ENCODE measurements at regions not wholly inside any gene's neighbourhood (a gene's known extent, or its start where the extent isn't known, plus 50 kb on each side); places are given as distances from the start of the nearest gene placed in this dataset.

- Mint-ChIP-seq H3K9me3 (peaks cover 0 to 1% (median 0%) of the 10 kb centered on the region in 7 donors), H3K4me1 (peaks cover 23% of the 10 kb centered on the region), H3K4me3 (no peak overlapping the region), H3K27ac (no peak overlapping the region), H3K27me3 (ENCODE audit: low read depth in 3 of 3) (peaks cover 0 to 7% (median 0%) of the 10 kb centered on the region in 3 donors), H3K36me3 (no peaks in the 10 kb centered on the region)
- H3K79me2 ChIP-seq (ENCODE audit: insufficient read depth, low read length) = no peaks in the 10 kb centered on the region
- H3K9me3 ChIP-seq (replicated peaks in 1 of 2; ENCODE audit: control insufficient read depth in 1 of 2, insufficient read depth in 1 of 2, low read length in 2 of 2) = no peaks in the 10 kb centered on the region
- H3K27me3 ChIP-seq (ENCODE audit: control insufficient read depth in 2 of 2, insufficient read depth in 2 of 2, low read length in 2 of 2) = no peaks in the 10 kb centered on the region
- H3K9ac ChIP-seq (ENCODE audit: insufficient read depth, low read length, poor library complexity, severe bottlenecking) = no peak overlapping the region
- no peak overlapping the region for H2AFZ ChIP-seq (ENCODE audit: insufficient read depth, low read depth, low read length, poor library complexity, severe bottlenecking)
- no peak overlapping the region for H3K4me3 ChIP-seq (replicated peaks in 1 of 3; ENCODE audit: low read depth in 2 of 3, low read length in 3 of 3)
- intact Hi-C loops (cut with micrococcal nuclease) = no loop called here
- no peak for DNase-seq
- WGBS (ENCODE audit: insufficient coverage) = no CpG with 5 or more reads among the region's 5 CpGs
- H3K27ac ChIP-seq (ENCODE audit: low read depth in 1 of 2, low read length in 2 of 2) = no peak overlapping the region
- no peaks in the 10 kb centered on the region for H4K20me1 ChIP-seq (ENCODE audit: insufficient read depth, low read length)
- peaks cover 7% of the 10 kb centered on the region in 2 donors for H3K4me1 ChIP-seq (ENCODE audit: control insufficient read depth in 1 of 2, insufficient read depth in 2 of 2, low read length in 2 of 2)
- TF ChIP-seq CTCF (IDR thresholded peaks at IDR 0.05) = no peak
- no peaks in the 10 kb centered on the region for H3K36me3 ChIP-seq (replicated peaks in 1 of 2; ENCODE audit: control insufficient read depth in 1 of 2, insufficient read depth in 2 of 2, low read length in 2 of 2)
- H3K4me2 ChIP-seq (replicated peaks; ENCODE audit: extremely low read depth, low read length, poor library complexity, severe bottlenecking) = no peak overlapping the region
Measured at GRCh38 chr2:172333235-172333977, 94.0 kb upstream of the ITGA6 start.

- H3K79me2 ChIP-seq (ENCODE audit: insufficient read depth, low read length) = no peaks in the 10 kb centered on the region
- peaks cover 0 to 1% (median 0%) of the 10 kb centered on the region in 7 donors for H3K9me3 Mint-ChIP-seq
- intact Hi-C loops (cut with micrococcal nuclease) = no loop called here
- no peak overlapping the region for H3K27ac ChIP-seq (ENCODE audit: low read depth in 1 of 2, low read length in 2 of 2)
- H3K27me3 ChIP-seq (ENCODE audit: control insufficient read depth in 2 of 2, insufficient read depth in 2 of 2, low read length in 2 of 2) = no peaks in the 10 kb centered on the region
- peaks cover 19% of the 10 kb centered on the region for H3K4me1 Mint-ChIP-seq
- no peak overlapping the region for H3K4me2 ChIP-seq (replicated peaks; ENCODE audit: extremely low read depth, low read length, poor library complexity, severe bottlenecking)
- no peak for TF ChIP-seq CTCF (IDR thresholded peaks at IDR 0.05)
- no peak overlapping the region for H2AFZ ChIP-seq (ENCODE audit: insufficient read depth, low read depth, low read length, poor library complexity, severe bottlenecking)
- H3K9ac ChIP-seq (ENCODE audit: insufficient read depth, low read length, poor library complexity, severe bottlenecking) = no peak overlapping the region
- peaks cover 0 to 7% (median 0%) of the 10 kb centered on the region in 3 donors for H3K27me3 Mint-ChIP-seq (ENCODE audit: low read depth in 3 of 3)
- WGBS (ENCODE audit: insufficient coverage) = no CpG with 5 or more reads among the region's 1 CpG
- no peak for DNase-seq
- no peaks in the 10 kb centered on the region for H3K36me3 Mint-ChIP-seq
- no peak overlapping the region for H3K27ac Mint-ChIP-seq
- H3K4me3 Mint-ChIP-seq = no peak overlapping the region
- peaks cover 7% of the 10 kb centered on the region in 2 donors for H3K4me1 ChIP-seq (ENCODE audit: control insufficient read depth in 1 of 2, insufficient read depth in 2 of 2, low read length in 2 of 2)
- no peaks in the 10 kb centered on the region for H3K9me3 ChIP-seq (replicated peaks in 1 of 2; ENCODE audit: control insufficient read depth in 1 of 2, insufficient read depth in 1 of 2, low read length in 2 of 2)
- no peaks in the 10 kb centered on the region for H4K20me1 ChIP-seq (ENCODE audit: insufficient read depth, low read length)
- no peak overlapping the region for H3K4me3 ChIP-seq (replicated peaks in 1 of 3; ENCODE audit: low read depth in 2 of 3, low read length in 3 of 3)
- no peaks in the 10 kb centered on the region for H3K36me3 ChIP-seq (replicated peaks in 1 of 2; ENCODE audit: control insufficient read depth in 1 of 2, insufficient read depth in 2 of 2, low read length in 2 of 2)
Measured at GRCh38 chr2:172333978-172334330, 93.4 kb upstream of the ITGA6 start.
